DND-41 (cell line): ENCODE measurements at regions not wholly inside any gene's neighbourhood (a gene's known extent, or its start where the extent isn't known, plus 50 kb on each side); places are given as distances from the start of the nearest gene placed in this dataset.

Experiments
- ATAC-seq: fragments of 200-7000 bp; cut with Tn5 transposase; 3 replicates; pipeline ENCODE4 v1.9.1; 2021; ENCODE audit warnings: low read depth; ENCODE audit not compliant: insufficient read depth
- DNase-seq: peaks from one replicate; pipeline ENCODE4 v3.0.0-alpha.2; 2020
- H2AFZ ChIP-seq: 2 replicates; pipeline ENCODE4 v1.6.0; 2012; ENCODE audit warnings: low read depth, low read length
- H3K27ac ChIP-seq: 2 replicates; pipeline ENCODE4 v1.5.1; 2012; ENCODE audit warnings: low read length, inconsistent platforms
- H3K27me3 ChIP-seq: fragments of 200-600 bp; sonication (generic); 2 replicates; pipeline ENCODE4 v1.6.0; 2012; ENCODE audit warnings: low read length, mild to moderate bottlenecking, inconsistent platforms; ENCODE audit not compliant: insufficient read depth, poor library complexity
- H3K36me3 ChIP-seq: 2 replicates; pipeline ENCODE4 v1.5.1; 2012; ENCODE audit warnings: low read length, inconsistent platforms; ENCODE audit not compliant: insufficient read depth
- H3K4me1 ChIP-seq: 2 replicates; pipeline ENCODE4 v1.5.1; 2012; ENCODE audit warnings: mild to moderate bottlenecking, low read length; ENCODE audit not compliant: insufficient read depth
- H3K4me2 ChIP-seq: 2 replicates; pipeline ENCODE4 v1.6.0; 2012; ENCODE audit warnings: mild to moderate bottlenecking, moderate library complexity, low read length, inconsistent platforms; ENCODE audit not compliant: insufficient read depth
- H3K4me3 ChIP-seq, 2 experiments: fragments of 200-600 bp in 1 of 2; shearing (Covaris generic) in 1 of 2; 2 replicates each; pipeline ENCODE4 v1.5.1; 2012 to 2016; ENCODE audit warnings: inconsistent platforms in 2 of 2, low read length in 2 of 2, mild to moderate bottlenecking in 2 of 2, low read depth in 1 of 2, moderate library complexity in 1 of 2
- H3K79me2 ChIP-seq: 2 replicates; pipeline ENCODE4 v1.6.0; 2012; ENCODE audit warnings: low read length, inconsistent platforms; ENCODE audit not compliant: insufficient read depth
- H3K9ac ChIP-seq: 2 replicates; pipeline ENCODE4 v1.6.0; 2012; ENCODE audit warnings: low read depth, mild to moderate bottlenecking, inconsistent platforms, low read length, moderate library complexity
- H3K9me3 ChIP-seq: 2 replicates; pipeline ENCODE4 v1.5.1; 2012; ENCODE audit warnings: low read length, moderate library complexity, mild to moderate bottlenecking, inconsistent platforms; ENCODE audit not compliant: insufficient read depth, severe bottlenecking
- H4K20me1 ChIP-seq: 2 replicates; pipeline ENCODE4 v1.6.0; 2012; ENCODE audit warnings: low read length; ENCODE audit not compliant: insufficient read depth
- CTCF ChIP-seq: IDR thresholded peaks from 2 replicates; pipeline ENCODE4 v1.5.1; 2012; ENCODE audit warnings: borderline replicate concordance, low read length, moderate library complexity, mild to moderate bottlenecking; ENCODE audit not compliant: poor library complexity, severe bottlenecking; ENCODE audit errors: extremely low read depth
- EZH2 ChIP-seq: IDR thresholded peaks from 3 replicates; pipeline ENCODE4 v1.6.1; 2012; ENCODE audit warnings: borderline replicate concordance, low read depth, mild to moderate bottlenecking, moderate library complexity, low read length, inconsistent platforms; ENCODE audit not compliant: severe bottlenecking

GRCh38 chrX:22634083-22634482, 361.4 kb downstream of the CBLL2 start:
- H3K9me3 ChIP-seq: no peaks in the 10 kb centered on the region
- H3K36me3 ChIP-seq: no peaks in the 10 kb centered on the region
- no peak overlapping the region for H3K27ac ChIP-seq
- TF ChIP-seq CTCF (no peak), EZH2 (no peak)
- no peaks in the 10 kb centered on the region for H3K79me2 ChIP-seq
- H3K4me1 ChIP-seq: no peaks in the 10 kb centered on the region
- no peak overlapping the region for H3K9ac ChIP-seq
- H3K27me3 ChIP-seq: no peaks in the 10 kb centered on the region
- H4K20me1 ChIP-seq: no peaks in the 10 kb centered on the region
- ATAC-seq (no peak), DNase-seq (no peak)
- H3K4me2 ChIP-seq: no peak overlapping the region
- H2AFZ ChIP-seq: no peak overlapping the region
- no peak overlapping the region for H3K4me3 ChIP-seq

GRCh38 chrX:22634751-22635150, 362.0 kb downstream of the CBLL2 start:
- Histone ChIP-seq H3K4me1 (no peaks in the 10 kb centered on the region), H3K4me2 (no peak overlapping the region), H3K79me2 (no peaks in the 10 kb centered on the region), H3K27ac (no peak overlapping the region), H2AFZ (no peak overlapping the region), H3K9ac (no peak overlapping the region), H3K9me3 (no peaks in the 10 kb centered on the region), H4K20me1 (no peaks in the 10 kb centered on the region), H3K27me3 (no peaks in the 10 kb centered on the region), H3K36me3 (no peaks in the 10 kb centered on the region), H3K4me3 (no peak overlapping the region)
- no peak for DNase-seq
- TF ChIP-seq EZH2 (no peak), CTCF (no peak)
- no peak for ATAC-seq

DNA sequence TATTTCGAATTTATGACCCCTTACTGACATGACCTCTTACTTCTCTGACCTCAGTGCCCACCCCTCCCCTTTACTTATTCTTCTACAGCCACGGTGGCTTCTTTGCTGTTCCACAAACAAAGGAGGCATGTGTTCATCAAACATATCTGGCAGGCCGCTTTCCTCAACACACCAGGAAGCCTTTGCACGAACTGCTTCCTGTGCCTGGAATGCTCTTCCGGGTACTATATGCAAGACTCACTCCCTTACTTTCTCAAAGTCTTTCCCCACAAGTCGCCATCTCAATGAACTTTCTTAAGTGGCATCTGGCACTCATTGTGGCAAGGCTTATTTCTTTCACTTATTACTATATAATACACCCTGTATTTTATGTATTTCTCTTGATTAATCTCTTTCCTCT, 351.5 kb upstream of the DDX53 start:
- Histone ChIP-seq H3K4me3 (no peak overlapping the region), H3K36me3 (no peaks in the 10 kb centered on the region), H4K20me1 (no peaks in the 10 kb centered on the region), H3K27ac (no peak overlapping the region), H3K4me2 (no peak overlapping the region), H3K79me2 (no peaks in the 10 kb centered on the region), H3K27me3 (no peaks in the 10 kb centered on the region), H3K9me3 (no peaks in the 10 kb centered on the region), H3K9ac (no peak overlapping the region), H3K4me1 (no peaks in the 10 kb centered on the region), H2AFZ (no peak overlapping the region)
- ATAC-seq (no peak), DNase-seq (no peak)
- TF ChIP-seq CTCF (no peak), EZH2 (no peak)

DNA sequence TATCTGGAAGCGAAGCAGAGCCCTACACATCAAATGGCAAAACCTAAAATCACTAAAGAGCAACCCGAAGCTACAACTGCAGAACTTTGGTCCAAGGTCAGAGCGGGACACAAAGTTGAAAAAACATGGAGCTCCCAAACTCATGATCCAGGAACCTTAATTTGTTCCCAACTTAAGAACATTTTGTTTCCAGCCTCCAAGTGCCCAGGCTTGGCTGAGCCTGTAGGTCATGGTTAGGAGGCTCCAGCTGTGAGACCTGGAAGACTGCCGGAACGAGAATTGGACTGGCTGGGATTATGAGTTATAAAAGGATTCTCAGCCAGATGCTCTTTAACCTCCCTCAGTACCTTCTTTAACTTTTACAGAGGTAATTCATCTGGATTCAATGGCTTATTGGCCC, 349.1 kb upstream of the DDX53 start:
- no peaks in the 10 kb centered on the region for H3K9me3 ChIP-seq
- H3K4me2 ChIP-seq: no peak overlapping the region
- ATAC-seq (no peak), DNase-seq (no peak)
- no peaks in the 10 kb centered on the region for H4K20me1 ChIP-seq
- no peaks in the 10 kb centered on the region for H3K79me2 ChIP-seq
- TF ChIP-seq CTCF: no peak
- TF ChIP-seq EZH2: no peak
- H3K9ac ChIP-seq: no peak overlapping the region
- no peak overlapping the region for H3K27ac ChIP-seq
- H3K36me3 ChIP-seq: no peaks in the 10 kb centered on the region
- H3K4me1 ChIP-seq: no peaks in the 10 kb centered on the region
- no peaks in the 10 kb centered on the region for H3K27me3 ChIP-seq
- H2AFZ ChIP-seq: no peak overlapping the region
- no peak overlapping the region for H3K4me3 ChIP-seq
